PFSK-1 (cell line): ENCODE measurements at regions not wholly inside any gene's neighbourhood (a gene's known extent, or its start where the extent isn't known, plus 50 kb on each side); places are given as distances from the start of the nearest gene placed in this dataset.

Experiments used
- FOXP2 ChIP-seq: optimal IDR thresholded peaks from 2 replicates; pipeline ENCODE3; 2011; ENCODE audit warnings: borderline replicate concordance, control low read depth, inconsistent platforms; ENCODE audit not compliant: insufficient read depth; ENCODE audit errors: extremely low read length, extremely low read depth
- POLR2AphosphoS5 ChIP-seq: IDR thresholded peaks from 2 replicates; pipeline ENCODE4 v1.6.1; 2012; ENCODE audit warnings: low read depth, mild to moderate bottlenecking, control low read depth, low read length, moderate library complexity
- REST ChIP-seq, 2 experiments: IDR thresholded peaks; 2 replicates each; pipeline versions ENCODE4 v1.6.1 to v1.8.0; 2011 to 2012; ENCODE audit warnings: low read depth in 2 of 2, low read length in 2 of 2, control low read depth in 1 of 2, inconsistent platforms in 1 of 2, mild to moderate bottlenecking in 1 of 2, moderate library complexity in 1 of 2; ENCODE audit not compliant: insufficient read depth in 1 of 2
- SIN3A ChIP-seq: IDR thresholded peaks from 2 replicates; pipeline ENCODE4 v1.6.1; 2012; ENCODE audit warnings: mild to moderate bottlenecking, low read length, moderate library complexity, borderline replicate concordance; ENCODE audit not compliant: insufficient read depth
- TAF1 ChIP-seq: IDR thresholded peaks from 2 replicates; pipeline ENCODE4 v1.6.1; 2012; ENCODE audit warnings: low read length, control low read depth, borderline replicate concordance; ENCODE audit not compliant: insufficient read depth

- TF ChIP-seq TAF1 (no peak), SIN3A (no peak)
Measured at GRCh38 chr4:127538016-127538415, 94.7 kb upstream of the INTU start.

GRCh38 chr4:127540497-127541025, 92.2 kb upstream of the INTU start:
- TF ChIP-seq FOXP2 (no peak), POLR2AphosphoS5 (no peak), TAF1 (no peak), SIN3A (no peak), REST (IDR thresholded peaks at IDR 0.05; ENCODE audit: insufficient read depth in 1 of 2, low read depth in 2 of 2, low read length in 2 of 2) (no peak)

- no peak for TF ChIP-seq FOXP2
- no peak for TF ChIP-seq TAF1
- no peak for TF ChIP-seq POLR2AphosphoS5
- no peak for TF ChIP-seq REST (IDR thresholded peaks at IDR 0.05; ENCODE audit: insufficient read depth in 1 of 2, low read depth in 2 of 2, low read length in 2 of 2)
- no peak for TF ChIP-seq SIN3A
Measured at GRCh38 chr4:127545271-127545670, 87.5 kb upstream of the INTU start.

DNA sequence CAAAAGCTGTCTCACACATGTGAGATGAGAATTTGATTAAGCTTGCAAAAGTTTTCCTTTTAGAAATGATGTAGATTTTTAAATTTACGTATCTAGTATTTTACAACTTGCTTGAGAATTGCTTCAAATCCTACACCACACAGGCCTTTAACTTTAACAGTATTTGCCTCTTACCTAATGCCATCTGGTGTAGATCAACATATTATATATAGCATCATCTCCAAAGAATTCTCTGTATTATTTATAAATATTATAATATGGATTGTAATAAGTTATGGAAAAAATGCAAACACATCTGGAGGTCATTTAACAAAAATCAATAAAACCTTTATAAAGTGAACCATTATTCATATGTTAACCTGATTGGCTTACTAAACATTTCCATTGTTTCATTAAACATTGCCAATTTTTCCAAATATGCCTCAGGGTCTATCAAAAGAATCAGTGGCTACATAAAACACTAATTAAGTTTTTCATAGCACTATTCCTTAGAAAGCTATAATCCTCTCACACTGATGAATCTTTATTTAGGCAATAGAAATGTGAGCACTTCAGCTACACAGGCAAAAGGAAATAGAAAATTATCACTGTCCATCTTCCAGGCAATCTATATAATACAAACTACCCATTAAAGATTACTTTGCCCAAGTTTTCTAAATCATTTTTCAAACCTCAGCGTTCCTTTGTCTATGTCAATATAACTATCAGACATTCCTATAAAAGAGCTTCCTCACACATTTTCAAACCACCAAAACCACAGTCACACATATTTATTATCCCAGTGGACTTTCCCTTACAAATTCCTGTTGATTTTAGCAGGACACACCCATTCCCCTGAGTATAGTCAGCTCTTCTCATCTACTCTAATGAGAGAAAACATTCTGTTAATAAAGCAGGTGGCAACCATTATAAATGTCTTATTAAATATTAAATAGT, 83.5 kb upstream of the INTU start:
- TF ChIP-seq FOXP2 (no peak), REST (IDR thresholded peaks at IDR 0.05; ENCODE audit: insufficient read depth in 1 of 2, low read depth in 2 of 2, low read length in 2 of 2) (no peak), TAF1 (no peak), SIN3A (no peak), POLR2AphosphoS5 (no peak)

- TF ChIP-seq FOXP2 (no peak), SIN3A (no peak), POLR2AphosphoS5 (no peak), REST (IDR thresholded peaks at IDR 0.05; ENCODE audit: insufficient read depth in 1 of 2, low read depth in 2 of 2, low read length in 2 of 2) (no peak), TAF1 (no peak)
Measured at GRCh38 chr4:127555106-127555505, 77.7 kb upstream of the INTU start.
